Esophagus muscularis mucosa (tissue), 4 donors: ENCODE measurements at regions not wholly inside any gene's neighbourhood (a gene's known extent, or its start where the extent isn't known, plus 50 kb on each side); places are given as distances from the start of the nearest gene placed in this dataset.

Source experiments
- EP300 ChIP-seq: sonication (generic); formaldehyde crosslinking; IDR thresholded peaks from one replicate; pipeline ENCODE4 v1.6.1; 2017; ENCODE audit warnings: antibody characterized with exemption
- POLR2A ChIP-seq: fragments of 450-650 bp; IDR thresholded peaks from one replicate; pipeline ENCODE4 v1.6.1; 2017; ENCODE audit warnings: antibody characterized with exemption, moderate library complexity, mild to moderate bottlenecking, low read depth
- POLR2AphosphoS5 ChIP-seq, 2 donors: sonication (generic); formaldehyde crosslinking; IDR thresholded peaks; one replicate each; pipeline ENCODE4 v1.6.1; 2017; ENCODE audit warnings: antibody characterized with exemption in 2 of 2
- TF ChIP-seq, protein P1 (sequence below), 3 experiments: fragments of 200-600 bp in 2 of 3; fragments of 450-650 bp in 1 of 3; sonication (generic) in 2 of 3; IDR thresholded peaks; one replicate each; pipeline ENCODE4 v1.5.1; 2017 to 2019; ENCODE audit warnings: antibody characterized with exemption in 3 of 3, mild to moderate bottlenecking in 2 of 3, moderate library complexity in 1 of 3

- TF ChIP-seq, protein P1, sequence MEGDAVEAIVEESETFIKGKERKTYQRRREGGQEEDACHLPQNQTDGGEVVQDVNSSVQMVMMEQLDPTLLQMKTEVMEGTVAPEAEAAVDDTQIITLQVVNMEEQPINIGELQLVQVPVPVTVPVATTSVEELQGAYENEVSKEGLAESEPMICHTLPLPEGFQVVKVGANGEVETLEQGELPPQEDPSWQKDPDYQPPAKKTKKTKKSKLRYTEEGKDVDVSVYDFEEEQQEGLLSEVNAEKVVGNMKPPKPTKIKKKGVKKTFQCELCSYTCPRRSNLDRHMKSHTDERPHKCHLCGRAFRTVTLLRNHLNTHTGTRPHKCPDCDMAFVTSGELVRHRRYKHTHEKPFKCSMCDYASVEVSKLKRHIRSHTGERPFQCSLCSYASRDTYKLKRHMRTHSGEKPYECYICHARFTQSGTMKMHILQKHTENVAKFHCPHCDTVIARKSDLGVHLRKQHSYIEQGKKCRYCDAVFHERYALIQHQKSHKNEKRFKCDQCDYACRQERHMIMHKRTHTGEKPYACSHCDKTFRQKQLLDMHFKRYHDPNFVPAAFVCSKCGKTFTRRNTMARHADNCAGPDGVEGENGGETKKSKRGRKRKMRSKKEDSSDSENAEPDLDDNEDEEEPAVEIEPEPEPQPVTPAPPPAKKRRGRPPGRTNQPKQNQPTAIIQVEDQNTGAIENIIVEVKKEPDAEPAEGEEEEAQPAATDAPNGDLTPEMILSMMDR (IDR thresholded peaks at IDR 0.05) = no peak
- no peak for TF ChIP-seq POLR2A
- TF ChIP-seq POLR2AphosphoS5 (IDR thresholded peaks at IDR 0.05) = no peak
- TF ChIP-seq EP300 = no peak
These were observed 290.1 kb upstream of the KCND2 start for GRCh38 chr7:119982884-119983283.
